ENCODE measurements at regions not wholly inside any gene's neighbourhood (a gene's known extent, or its start where the extent isn't known, plus 50 kb on each side); places are given as distances from the start of the nearest gene placed in this dataset.

DNA sequence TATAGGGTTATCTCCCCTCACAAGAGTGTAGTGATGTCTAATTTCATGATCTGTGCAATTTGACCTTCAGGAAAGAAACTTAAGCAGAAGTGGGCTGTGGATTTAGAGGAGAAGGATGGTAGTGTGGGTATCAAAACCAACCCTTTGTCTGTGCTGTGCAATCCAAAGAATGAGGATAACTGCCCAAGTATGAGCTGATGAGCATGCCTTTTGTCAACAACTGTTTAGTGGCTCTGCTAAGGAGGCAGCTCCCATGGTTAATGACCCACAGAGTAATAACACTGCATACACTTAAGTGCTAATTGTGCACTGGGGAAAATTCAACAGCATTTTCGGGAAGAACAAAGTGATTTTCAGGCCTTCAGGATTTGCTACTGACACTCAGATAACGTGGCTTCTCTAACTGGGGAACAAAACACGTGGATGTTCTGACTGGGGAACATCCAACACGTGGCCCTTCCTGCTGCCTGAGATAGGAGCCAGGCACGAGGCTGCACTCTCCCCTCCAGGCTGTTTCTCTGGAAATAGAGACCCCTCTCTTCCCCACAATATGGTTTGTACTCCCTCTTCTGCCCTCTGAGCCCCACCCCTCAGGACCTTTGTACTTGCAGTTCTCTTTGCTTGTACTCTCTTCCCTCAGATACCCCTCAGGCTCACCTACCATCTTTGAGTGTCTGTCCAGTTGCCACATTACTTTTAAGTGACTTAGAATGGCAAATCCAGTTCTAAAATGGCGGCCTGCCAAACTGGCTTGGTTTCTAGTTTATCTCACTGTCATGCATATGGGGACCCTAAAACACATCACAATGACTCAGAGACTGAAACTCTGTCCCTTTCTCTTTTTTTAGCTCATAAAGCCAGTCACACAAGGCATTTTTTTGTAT is 234.9 kb upstream of the POU2AF2 start:
- ChIA-PET POLR2A (no interaction called here), RAD21 (ENCODE audit: low non-redundant PET in 1 of 2, low total read pairs in 2 of 2, uncharacterized antibody in 2 of 2, unreplicated experiment in 2 of 2) (no interaction called here), CTCF (no interaction called here)
- Histone ChIP-seq H3K9ac (ENCODE audit: low read length) (no peak overlapping the region), H3K9me3 (ENCODE audit: control insufficient read depth in 1 of 2, insufficient read depth in 1 of 2, low read depth in 1 of 2, low read length in 2 of 2) (no peaks in the 10 kb centered on the region), H3K27ac (ENCODE audit: low read depth, low read length) (no peak overlapping the region), H3K9me2 (ENCODE audit: insufficient read depth) (no peaks in the 10 kb centered on the region), H4K20me1 (ENCODE audit: insufficient read depth) (no peaks in the 10 kb centered on the region), H2AFZ (ENCODE audit: low read depth, low read length, poor library complexity, severe bottlenecking) (no peak overlapping the region), H3K79me2 (ENCODE audit: insufficient read depth, low read length) (no peaks in the 10 kb centered on the region), H3K4me2 (ENCODE audit: low read length) (no peak overlapping the region), H3K36me3 (ENCODE audit: control insufficient read depth in 1 of 2, insufficient read depth in 2 of 2, low read length in 2 of 2) (no peaks in the 10 kb centered on the region), H3K27me3 (ENCODE audit: insufficient read depth, low read length) (peaks cover 24% of the 10 kb centered on the region; the same call in 1 of the 2 replicates), H3K4me3 (replicated peaks in 1 of 2; ENCODE audit: low read depth in 1 of 2, low read length in 2 of 2) (no peak overlapping the region), H3K4me1 (ENCODE audit: control insufficient read depth in 1 of 2, insufficient read depth in 2 of 2, low read length in 2 of 2) (no peaks in the 10 kb centered on the region)
- intact Hi-C loops (cut with micrococcal nuclease), result no loop called here
- DNase-seq (ENCODE audit: low read depth, low spot score), result no peak
- no peak for TF ChIP-seq EZH2phosphoT487 (IDR thresholded peaks at IDR 0.05; ENCODE audit: borderline replicate concordance)
- no peak for TF ChIP-seq CBX3 (IDR thresholded peaks at IDR 0.05; ENCODE audit: low read depth)
- no peak for TF ChIP-seq MAX (IDR thresholded peaks at IDR 0.05)
- no peak for TF ChIP-seq CTCF (IDR thresholded peaks at IDR 0.05 in 2 of 3, conservative IDR thresholded peaks at IDR 0.05 in 1 of 3; ENCODE audit: borderline replicate concordance in 1 of 3, insufficient read depth in 1 of 3, low read depth in 2 of 3, low read length in 2 of 3)
- no peak for TF ChIP-seq SIN3A (IDR thresholded peaks at IDR 0.05; ENCODE audit: low read depth)
- TF ChIP-seq, protein P1, sequence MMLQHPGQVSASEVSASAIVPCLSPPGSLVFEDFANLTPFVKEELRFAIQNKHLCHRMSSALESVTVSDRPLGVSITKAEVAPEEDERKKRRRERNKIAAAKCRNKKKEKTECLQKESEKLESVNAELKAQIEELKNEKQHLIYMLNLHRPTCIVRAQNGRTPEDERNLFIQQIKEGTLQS (IDR thresholded peaks at IDR 0.05), result no peak
- no peak for TF ChIP-seq POLR2A (IDR thresholded peaks at IDR 0.05; ENCODE audit: borderline replicate concordance, extremely low read depth, insufficient read depth, insufficient read length)
- no peak for TF ChIP-seq POLR2AphosphoS5 (IDR thresholded peaks at IDR 0.05; ENCODE audit: low read depth, low read length)
- TF ChIP-seq ZFX (IDR thresholded peaks at IDR 0.05), result no peak
- ATAC-seq, result no peak
- BruUV-seq (replicated peaks), result no TSS peak
